Activated naive CD8-positive, alpha-beta T cell (primary cell): ENCODE measurements at regions not wholly inside any gene's neighbourhood (a gene's known extent, or its start where the extent isn't known, plus 50 kb on each side); places are given as distances from the start of the nearest gene placed in this dataset.

ENCODE experiments used
- H3K27ac Mint-ChIP-seq: one replicate; pipeline ENCODE4 v1.8.0; 2021; ENCODE audit warnings: mixed read lengths
- H3K27me3 Mint-ChIP-seq: one replicate; pipeline ENCODE4 v1.8.0; 2021; ENCODE audit warnings: mixed read lengths
- H3K36me3 Mint-ChIP-seq: one replicate; pipeline ENCODE4 v1.8.0; 2021; ENCODE audit warnings: mixed read lengths
- H3K4me1 Mint-ChIP-seq: one replicate; pipeline ENCODE4 v1.8.0; 2021; ENCODE audit warnings: low read depth, mixed read lengths
- H3K4me3 Mint-ChIP-seq: one replicate; pipeline ENCODE4 v1.8.0; 2021; ENCODE audit warnings: mild to moderate bottlenecking, mixed read lengths
- H3K9me3 Mint-ChIP-seq: one replicate; pipeline ENCODE4 v1.8.0; 2021; ENCODE audit warnings: low read depth, mixed read lengths

DNA sequence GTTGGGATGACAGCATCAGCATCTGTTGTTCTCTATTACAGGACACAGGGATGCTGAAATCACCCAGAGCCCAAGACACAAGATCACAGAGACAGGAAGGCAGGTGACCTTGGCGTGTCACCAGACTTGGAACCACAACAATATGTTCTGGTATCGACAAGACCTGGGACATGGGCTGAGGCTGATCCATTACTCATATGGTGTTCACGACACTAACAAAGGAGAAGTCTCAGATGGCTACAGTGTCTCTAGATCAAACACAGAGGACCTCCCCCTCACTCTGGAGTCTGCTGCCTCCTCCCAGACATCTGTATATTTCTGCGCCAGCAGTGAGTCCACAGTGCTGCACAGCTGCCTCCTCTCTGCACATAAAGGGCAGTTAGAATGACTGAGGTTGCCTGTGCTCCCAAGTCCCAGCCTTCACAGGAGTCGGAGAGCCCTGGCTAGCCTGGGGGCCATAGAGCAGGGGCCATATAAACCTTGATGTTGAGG is 142.2 kb upstream of the PRSS58 start:
- no peak overlapping the region for H3K4me3 Mint-ChIP-seq
- no peak overlapping the region for H3K27ac Mint-ChIP-seq
- no peaks in the 10 kb centered on the region for H3K36me3 Mint-ChIP-seq
- H3K27me3 Mint-ChIP-seq, result peaks cover 6% of the 10 kb centered on the region
- H3K9me3 Mint-ChIP-seq, result no peaks in the 10 kb centered on the region
- no peaks in the 10 kb centered on the region for H3K4me1 Mint-ChIP-seq

DNA sequence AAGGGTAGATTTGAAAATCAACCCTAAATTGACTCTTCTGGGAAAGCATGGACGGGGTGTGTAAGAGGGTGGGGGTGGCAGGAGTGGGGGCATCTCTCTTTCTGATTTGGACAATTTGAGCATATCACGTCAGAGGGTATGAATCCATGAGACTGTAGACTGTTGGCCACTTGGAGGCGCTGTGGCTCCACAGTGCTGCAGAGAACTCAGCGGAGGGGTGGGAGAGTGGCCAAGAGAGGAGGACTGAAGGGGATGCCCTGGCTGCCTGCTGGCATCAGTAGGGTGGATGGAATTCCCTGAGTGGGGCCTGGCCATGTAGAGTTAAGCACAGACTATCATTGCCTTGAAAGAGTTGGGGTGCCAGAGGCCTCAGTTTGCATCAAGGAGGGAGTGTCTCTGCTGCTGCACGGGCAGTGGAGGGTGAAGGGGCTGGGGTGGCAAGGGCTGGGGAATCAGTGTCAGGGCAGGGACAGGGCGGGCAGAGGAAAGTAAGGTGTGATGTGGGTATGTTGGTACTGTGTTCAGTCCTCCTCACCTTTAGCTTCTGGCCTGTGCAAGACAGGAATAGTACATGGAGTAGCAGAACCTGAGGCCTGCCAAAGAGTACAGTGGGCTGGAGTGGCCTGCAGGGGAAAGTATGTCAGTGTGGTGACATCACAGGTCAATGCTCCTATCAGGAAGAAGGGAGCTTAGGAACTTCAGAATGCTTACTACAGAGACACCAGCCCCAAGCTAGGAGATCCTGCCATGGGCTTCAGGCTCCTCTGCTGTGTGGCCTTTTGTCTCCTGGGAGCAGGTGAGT is 133.5 kb upstream of the PRSS58 start:
- Mint-ChIP-seq H3K4me1 (no peaks in the 10 kb centered on the region), H3K4me3 (peak overlapping the region; percentile 60), H3K27me3 (no peaks in the 10 kb centered on the region), H3K36me3 (no peaks in the 10 kb centered on the region), H3K9me3 (no peaks in the 10 kb centered on the region), H3K27ac (peak overlapping the region; percentile 66)

DNA sequence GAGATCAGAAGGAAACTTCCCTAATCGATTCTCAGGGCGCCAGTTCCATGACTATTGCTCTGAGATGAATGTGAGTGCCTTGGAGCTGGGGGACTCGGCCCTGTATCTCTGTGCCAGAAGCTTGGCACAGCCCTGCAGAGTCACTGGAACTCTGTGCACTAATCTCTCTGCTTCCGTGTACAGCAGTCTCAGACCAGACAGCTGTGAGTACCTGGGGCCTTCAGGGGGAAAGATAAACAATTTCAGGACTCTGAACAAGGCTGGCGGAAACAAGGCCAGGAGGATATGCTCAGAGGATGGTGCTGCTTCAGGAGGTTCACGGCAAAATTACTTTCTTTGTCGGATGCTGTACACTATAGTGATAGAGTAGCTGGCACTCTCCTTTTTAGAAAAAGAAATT is 131.7 kb upstream of the PRSS58 start:
- no peaks in the 10 kb centered on the region for H3K9me3 Mint-ChIP-seq
- H3K4me3 Mint-ChIP-seq, result no peak overlapping the region
- peak overlapping the region; percentile 28 for H3K27ac Mint-ChIP-seq
- peaks cover 13% of the 10 kb centered on the region for H3K4me1 Mint-ChIP-seq
- H3K27me3 Mint-ChIP-seq, result no peaks in the 10 kb centered on the region
- H3K36me3 Mint-ChIP-seq, result no peaks in the 10 kb centered on the region

DNA sequence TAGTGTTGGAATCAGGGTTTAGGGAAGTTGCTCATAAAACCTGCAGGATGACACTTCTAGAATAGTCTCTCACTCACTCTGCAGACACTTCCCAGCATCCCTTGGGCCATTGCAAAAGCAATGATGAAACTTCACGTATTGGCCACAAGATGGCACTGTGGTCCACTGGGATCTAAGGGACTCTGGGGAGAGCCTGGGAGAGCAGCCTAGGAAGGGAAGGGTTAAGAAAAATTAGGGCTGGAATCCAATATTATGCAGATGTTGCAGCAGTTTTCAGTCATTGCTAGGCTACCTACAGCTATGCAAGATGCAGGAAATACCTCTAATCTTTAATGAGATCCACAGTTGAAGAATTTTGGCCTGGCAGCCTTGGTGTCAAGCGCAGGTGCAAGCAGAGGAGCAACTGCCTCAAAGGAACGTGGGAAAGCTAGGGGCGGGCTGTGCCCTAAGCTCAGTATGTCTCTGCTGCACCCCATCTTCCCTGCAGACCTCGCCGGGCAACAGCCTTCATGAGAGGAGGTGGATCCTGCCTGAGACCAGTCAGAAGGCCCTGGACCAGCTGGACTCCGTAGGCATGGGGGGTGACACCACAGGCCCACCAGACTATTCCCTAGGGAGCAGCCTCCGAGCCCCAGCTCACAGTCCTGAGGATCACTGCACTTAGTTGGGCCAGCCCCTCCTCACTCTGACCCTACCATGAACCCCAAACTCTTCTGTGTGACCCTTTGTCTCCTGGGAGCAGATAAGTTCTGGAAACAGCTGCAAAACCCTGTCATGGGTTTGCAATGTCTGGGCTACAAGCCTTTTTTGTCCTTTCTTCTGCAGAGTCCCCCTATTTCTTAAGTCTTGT is 127.9 kb upstream of the PRSS58 start:
- Mint-ChIP-seq H3K36me3 (no peaks in the 10 kb centered on the region), H3K4me1 (peaks cover 27% of the 10 kb centered on the region), H3K27ac (peak overlapping the region; percentile 28), H3K4me3 (peak overlapping the region; percentile 38), H3K9me3 (no peaks in the 10 kb centered on the region), H3K27me3 (no peaks in the 10 kb centered on the region)

DNA sequence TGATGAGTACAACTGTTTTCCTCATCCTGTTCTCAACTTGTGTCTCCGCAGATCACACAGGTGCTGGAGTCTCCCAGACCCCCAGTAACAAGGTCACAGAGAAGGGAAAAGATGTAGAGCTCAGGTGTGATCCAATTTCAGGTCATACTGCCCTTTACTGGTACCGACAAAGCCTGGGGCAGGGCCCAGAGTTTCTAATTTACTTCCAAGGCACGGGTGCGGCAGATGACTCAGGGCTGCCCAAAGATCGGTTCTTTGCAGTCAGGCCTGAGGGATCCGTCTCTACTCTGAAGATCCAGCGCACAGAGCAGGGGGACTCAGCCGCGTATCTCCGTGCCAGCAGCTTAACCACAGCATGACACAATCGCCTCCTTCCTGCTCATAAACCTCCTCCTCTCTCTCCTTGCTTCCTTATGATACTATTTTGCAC is 126.7 kb upstream of the PRSS58 start:
- H3K9me3 Mint-ChIP-seq, result no peaks in the 10 kb centered on the region
- peak overlapping the region; percentile 60 for H3K4me3 Mint-ChIP-seq
- peak overlapping the region; percentile 84 for H3K27ac Mint-ChIP-seq
- H3K4me1 Mint-ChIP-seq, result peaks cover 27% of the 10 kb centered on the region
- no peaks in the 10 kb centered on the region for H3K36me3 Mint-ChIP-seq
- peaks cover 2% of the 10 kb centered on the region for H3K27me3 Mint-ChIP-seq

DNA sequence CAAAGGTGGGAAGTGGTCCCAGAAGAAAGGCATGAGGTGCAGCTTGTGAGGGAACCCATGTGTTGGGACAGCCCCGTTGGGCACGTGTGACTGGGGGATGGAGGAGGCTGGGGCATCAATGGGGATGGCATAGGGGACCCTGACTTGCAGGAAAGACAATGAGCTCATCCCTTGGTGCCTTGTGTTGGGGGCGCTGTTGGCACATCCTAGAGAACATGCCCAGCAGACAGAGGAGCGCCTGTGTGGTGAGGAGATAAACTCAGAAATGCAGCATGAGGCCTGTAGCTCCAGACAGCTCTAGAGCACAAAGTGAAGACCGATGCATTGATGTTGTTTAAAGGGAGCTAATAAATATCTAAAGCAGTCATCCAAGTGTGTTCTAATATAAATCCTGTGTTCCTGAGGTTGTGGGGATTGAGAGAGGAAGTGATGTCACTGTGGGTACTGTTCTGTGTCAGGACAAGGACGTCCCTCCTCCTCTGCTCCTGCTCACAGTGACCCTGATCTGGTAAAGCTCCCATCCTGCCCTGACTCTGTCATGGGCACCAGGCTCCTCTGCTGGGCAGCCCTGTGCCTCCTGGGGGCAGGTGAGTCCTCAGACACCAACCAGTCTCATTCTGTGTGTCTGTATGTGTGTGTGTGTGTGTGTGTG is 126.1 kb upstream of the PRSS58 start:
- H3K4me3 Mint-ChIP-seq, result peak overlapping the region; percentile 60
- no peaks in the 10 kb centered on the region for H3K9me3 Mint-ChIP-seq
- peak overlapping the region; percentile 84 for H3K27ac Mint-ChIP-seq
- no peaks in the 10 kb centered on the region for H3K36me3 Mint-ChIP-seq
- peaks cover 27% of the 10 kb centered on the region for H3K4me1 Mint-ChIP-seq
- peaks cover 2% of the 10 kb centered on the region for H3K27me3 Mint-ChIP-seq

DNA sequence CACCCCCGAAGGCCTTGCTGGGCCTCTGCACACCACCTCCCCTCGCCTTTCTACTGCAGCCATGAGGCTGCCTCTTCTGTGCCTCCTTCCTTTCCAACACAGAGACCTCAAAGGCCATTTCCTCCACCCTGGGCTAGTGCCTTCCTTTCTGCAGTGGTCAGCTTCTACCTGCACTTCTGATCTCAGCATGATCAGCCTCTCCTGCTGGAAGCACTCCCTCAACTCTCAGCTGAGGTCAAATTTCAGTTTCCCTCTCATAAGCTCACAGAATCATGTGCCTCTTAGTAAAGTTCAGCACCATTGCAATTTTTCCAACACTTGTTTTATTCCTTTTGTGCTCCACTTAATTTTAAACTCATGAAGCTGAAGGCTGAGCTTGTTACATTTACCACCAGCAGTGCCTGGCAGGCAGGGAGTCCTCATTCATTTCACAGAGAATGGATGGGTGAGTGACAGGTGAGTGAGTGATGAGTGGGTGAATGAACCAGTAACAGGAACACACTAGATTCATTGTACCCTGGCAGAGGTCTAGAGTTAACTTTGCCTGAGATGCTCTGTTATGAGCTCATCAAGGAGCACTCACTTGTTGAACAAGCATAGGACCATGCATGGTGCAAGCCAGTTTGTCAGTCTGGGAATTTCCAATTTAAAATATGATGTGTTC is 124.0 kb upstream of the PRSS58 start:
- Mint-ChIP-seq H3K27ac (no peak overlapping the region), H3K4me3 (no peak overlapping the region), H3K9me3 (no peaks in the 10 kb centered on the region)

DNA sequence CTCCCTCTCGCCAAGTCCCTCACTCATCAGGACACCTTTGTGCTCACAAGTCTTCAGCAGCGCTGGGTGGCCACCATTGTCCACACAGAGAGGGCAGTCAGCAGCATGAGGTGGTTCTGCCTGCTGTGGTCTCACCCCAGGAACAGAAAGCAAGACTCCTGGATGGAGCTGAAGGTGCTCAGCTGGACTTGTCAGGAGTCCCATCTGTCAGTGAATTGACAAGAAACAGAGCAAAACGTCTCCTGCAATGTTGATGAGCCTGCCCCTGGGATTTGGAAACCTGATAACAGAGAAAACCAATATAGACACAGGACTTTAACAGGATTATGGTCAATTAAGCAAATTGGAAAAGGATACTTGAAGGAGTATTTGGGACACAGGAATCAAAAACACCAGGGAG is 122.2 kb upstream of the PRSS58 start:
- Mint-ChIP-seq H3K27me3 (peaks cover 4% of the 10 kb centered on the region), H3K4me1 (peaks cover 20% of the 10 kb centered on the region), H3K36me3 (no peaks in the 10 kb centered on the region), H3K4me3 (no peak overlapping the region), H3K9me3 (no peaks in the 10 kb centered on the region), H3K27ac (no peak overlapping the region)

More for the DNA sequence above, 124.0 kb upstream of the PRSS58 start:
- peaks cover 2% of the 10 kb centered on the region for H3K27me3 Mint-ChIP-seq
- H3K4me1 Mint-ChIP-seq, result peaks cover 27% of the 10 kb centered on the region
- H3K36me3 Mint-ChIP-seq, result no peaks in the 10 kb centered on the region

DNA sequence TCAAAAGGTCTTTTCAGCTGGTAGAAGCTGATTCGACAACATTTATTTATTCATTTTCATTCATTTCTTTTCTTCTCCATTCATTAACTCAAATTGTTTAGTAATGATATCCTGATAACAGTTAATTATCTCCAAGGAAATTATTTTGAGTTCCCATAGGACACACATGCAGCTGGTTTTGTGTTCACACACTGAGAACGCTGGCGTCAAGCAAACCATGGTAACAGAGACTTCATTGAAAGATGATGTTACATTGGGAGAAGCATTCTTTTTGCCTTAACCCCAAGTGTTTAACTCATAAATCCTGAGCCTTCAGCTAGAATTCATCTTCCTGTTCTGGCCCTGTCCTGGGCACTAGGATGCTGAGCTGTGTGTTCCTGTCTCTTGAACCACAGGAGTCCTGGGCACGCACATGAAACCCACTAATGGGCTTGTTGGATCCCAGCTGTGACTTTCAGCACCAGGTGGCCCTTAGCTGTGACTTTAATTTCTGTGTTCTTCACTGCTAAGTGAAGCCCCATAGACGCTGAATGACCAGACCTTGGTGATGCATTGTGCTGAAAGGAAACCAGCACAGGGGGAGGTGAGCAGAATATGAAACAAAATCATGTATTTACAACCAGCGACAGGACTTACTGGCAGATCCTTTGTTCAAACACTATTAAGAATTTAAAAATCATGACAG is 121.5 kb upstream of the PRSS58 start:
- Mint-ChIP-seq H3K9me3 (no peaks in the 10 kb centered on the region), H3K36me3 (no peaks in the 10 kb centered on the region), H3K27ac (no peak overlapping the region), H3K4me1 (peaks cover 13% of the 10 kb centered on the region), H3K27me3 (peaks cover 4% of the 10 kb centered on the region), H3K4me3 (no peak overlapping the region)

DNA sequence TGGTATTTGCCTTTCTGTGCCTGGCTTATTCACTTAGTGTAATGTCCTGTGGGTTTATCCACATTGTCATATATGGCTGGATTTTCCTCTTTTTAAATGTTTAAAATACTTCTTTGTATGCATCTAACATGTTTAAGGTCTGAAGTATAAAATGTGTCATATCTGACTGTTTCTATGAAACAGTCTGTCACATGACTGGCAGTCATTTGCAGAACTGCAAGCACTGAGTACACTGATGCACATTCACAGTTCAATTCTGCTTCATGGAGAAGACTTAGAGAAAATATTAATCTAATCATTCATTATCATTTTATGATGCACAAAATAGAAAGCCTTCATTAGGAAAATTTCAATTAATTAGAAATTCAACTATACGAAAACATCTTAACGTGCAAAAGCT is 119.7 kb upstream of the PRSS58 start:
- Mint-ChIP-seq H3K27me3 (peaks cover 4% of the 10 kb centered on the region), H3K27ac (peak overlapping the region; percentile 22), H3K9me3 (no peaks in the 10 kb centered on the region), H3K36me3 (no peaks in the 10 kb centered on the region), H3K4me3 (no peak overlapping the region), H3K4me1 (peaks cover 3% of the 10 kb centered on the region)

DNA sequence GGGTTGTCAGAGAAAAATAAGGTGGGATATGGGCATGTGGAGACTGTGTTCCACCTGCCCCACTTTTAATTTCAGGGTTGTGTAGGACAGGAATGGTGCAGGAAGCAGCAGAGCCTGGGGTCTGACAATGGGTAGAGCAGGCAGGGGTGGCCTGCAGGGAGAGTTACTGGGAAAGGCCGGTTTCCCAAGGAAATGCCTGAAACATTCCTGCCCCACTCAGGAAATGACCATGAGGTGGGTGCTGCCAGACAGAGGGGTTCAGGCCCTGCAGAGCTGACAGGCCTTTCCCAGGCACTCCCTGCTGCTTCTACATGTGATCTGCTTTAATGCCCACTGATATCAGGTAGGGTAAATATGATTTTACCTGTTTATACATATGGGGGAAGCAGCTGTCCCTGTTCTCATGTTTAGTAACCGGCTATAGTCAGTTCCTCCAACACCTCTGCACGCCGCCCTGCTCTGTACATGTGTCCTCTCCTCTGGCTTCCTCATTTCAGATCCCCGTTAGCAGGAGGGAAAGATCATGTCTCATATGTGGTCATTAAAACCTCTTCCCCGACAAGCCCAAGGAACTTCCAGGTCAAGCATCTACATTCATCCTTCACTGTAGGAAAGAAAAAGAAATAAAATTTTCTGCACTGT is 118.6 kb upstream of the PRSS58 start:
- Mint-ChIP-seq H3K27ac (no peak overlapping the region), H3K4me1 (peaks cover under 1% of the 10 kb centered on the region), H3K36me3 (no peaks in the 10 kb centered on the region), H3K27me3 (peaks cover 6% of the 10 kb centered on the region), H3K9me3 (no peaks in the 10 kb centered on the region), H3K4me3 (no peak overlapping the region)

DNA sequence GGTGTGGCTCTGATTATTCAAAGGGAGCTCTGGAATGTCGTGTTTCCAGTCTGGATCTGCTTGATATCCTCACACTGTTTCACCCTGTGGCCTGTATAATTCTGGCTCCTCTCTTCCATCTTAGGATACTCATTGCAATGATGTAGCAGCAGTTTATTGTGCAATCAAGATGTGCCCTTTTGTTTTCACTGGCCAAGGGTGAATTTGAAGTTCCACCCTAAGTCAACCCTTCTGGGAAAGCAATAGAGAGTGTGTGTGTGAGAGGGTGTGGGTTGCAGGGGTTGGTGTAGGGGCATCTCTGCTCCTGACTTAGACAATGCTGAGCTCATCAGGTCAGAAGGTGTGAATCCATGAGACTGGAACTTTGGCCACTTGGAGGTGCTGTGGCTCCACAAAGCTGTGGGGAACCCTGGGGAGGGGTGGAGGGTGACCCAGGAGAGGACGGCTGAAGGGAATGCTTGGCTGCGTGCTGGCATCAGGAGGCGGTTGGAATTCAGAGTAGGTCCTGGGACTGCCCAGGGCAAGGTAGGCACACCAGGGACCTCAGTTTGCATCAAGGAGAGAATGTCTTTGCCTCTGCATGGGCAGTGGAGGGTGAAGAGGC is 118.0 kb upstream of the PRSS58 start:
- no peaks in the 10 kb centered on the region for H3K36me3 Mint-ChIP-seq
- H3K27ac Mint-ChIP-seq, result no peak overlapping the region
- no peaks in the 10 kb centered on the region for H3K4me1 Mint-ChIP-seq
- no peaks in the 10 kb centered on the region for H3K9me3 Mint-ChIP-seq
- no peak overlapping the region for H3K4me3 Mint-ChIP-seq
- H3K27me3 Mint-ChIP-seq, result peaks cover 6% of the 10 kb centered on the region

DNA sequence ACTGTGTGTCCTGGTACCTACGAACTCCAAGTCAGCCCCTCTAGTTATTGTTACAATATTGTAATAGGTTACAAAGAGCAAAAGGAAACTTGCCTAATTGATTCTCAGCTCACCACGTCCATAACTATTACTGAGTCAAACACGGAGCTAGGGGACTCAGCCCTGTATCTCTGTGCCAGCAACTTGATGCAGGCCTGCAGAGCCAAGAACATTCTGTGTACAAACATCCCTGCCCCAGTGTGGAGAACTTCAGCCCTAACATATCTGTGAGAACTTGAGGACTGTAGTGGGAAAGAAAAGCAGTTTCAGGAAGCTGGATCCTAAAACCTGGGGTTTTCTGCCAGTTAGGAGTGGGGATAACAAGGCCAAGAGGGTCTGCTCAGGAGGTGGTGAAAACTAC is 114.9 kb upstream of the PRSS58 start:
- Mint-ChIP-seq H3K4me3 (no peak overlapping the region), H3K36me3 (peaks cover 9% of the 10 kb centered on the region), H3K27ac (no peak overlapping the region), H3K4me1 (no peaks in the 10 kb centered on the region), H3K27me3 (peaks cover 6% of the 10 kb centered on the region), H3K9me3 (peaks cover 7% of the 10 kb centered on the region)
